ENCODE measurements at regions not wholly inside any gene's neighbourhood (a gene's known extent, or its start where the extent isn't known, plus 50 kb on each side); places are given as distances from the start of the nearest gene placed in this dataset.

DNA sequence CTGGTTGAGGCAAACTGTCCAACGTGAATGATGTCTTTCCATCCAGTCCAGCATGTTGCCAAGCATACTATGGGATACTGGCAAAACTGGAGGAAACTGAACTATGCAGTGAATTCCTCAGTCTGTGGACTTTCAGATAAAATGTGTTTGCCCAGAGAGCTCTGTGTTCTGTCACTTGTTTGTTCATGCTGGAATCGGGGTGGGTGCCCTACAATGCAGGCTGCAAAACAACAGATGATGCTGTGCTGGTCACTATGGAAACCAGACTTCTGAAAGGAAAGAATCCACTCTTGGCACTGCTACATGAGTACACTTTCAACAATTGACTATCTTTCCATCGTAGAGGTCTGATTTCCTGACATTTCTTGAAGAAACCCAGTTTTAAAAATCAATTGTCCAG lies 272.5 kb upstream of the ARHGEF26 start:
- TF ChIP-seq, protein P1, sequence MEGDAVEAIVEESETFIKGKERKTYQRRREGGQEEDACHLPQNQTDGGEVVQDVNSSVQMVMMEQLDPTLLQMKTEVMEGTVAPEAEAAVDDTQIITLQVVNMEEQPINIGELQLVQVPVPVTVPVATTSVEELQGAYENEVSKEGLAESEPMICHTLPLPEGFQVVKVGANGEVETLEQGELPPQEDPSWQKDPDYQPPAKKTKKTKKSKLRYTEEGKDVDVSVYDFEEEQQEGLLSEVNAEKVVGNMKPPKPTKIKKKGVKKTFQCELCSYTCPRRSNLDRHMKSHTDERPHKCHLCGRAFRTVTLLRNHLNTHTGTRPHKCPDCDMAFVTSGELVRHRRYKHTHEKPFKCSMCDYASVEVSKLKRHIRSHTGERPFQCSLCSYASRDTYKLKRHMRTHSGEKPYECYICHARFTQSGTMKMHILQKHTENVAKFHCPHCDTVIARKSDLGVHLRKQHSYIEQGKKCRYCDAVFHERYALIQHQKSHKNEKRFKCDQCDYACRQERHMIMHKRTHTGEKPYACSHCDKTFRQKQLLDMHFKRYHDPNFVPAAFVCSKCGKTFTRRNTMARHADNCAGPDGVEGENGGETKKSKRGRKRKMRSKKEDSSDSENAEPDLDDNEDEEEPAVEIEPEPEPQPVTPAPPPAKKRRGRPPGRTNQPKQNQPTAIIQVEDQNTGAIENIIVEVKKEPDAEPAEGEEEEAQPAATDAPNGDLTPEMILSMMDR (IDR thresholded peaks at IDR 0.05) = no peak
- Histone ChIP-seq H3K4me3 (replicated peaks in 1 of 3; ENCODE audit: low read depth in 2 of 3, low read length in 3 of 3) (no peak overlapping the region), H3K4me1 (ENCODE audit: control insufficient read depth in 1 of 2, insufficient read depth in 2 of 2, low read length in 2 of 2) (no peaks in the 10 kb centered on the region), H3K79me2 (ENCODE audit: insufficient read depth, low read length) (no peaks in the 10 kb centered on the region), H4K20me1 (ENCODE audit: insufficient read depth, low read length) (no peaks in the 10 kb centered on the region), H3K27me3 (ENCODE audit: control insufficient read depth in 2 of 2, insufficient read depth in 2 of 2, low read length in 2 of 2) (no peaks in the 10 kb centered on the region), H3K9me3 (replicated peaks in 1 of 2; ENCODE audit: control insufficient read depth in 1 of 2, insufficient read depth in 1 of 2, low read length in 2 of 2) (no peaks in the 10 kb centered on the region), H2AFZ (ENCODE audit: insufficient read depth, low read depth, low read length, poor library complexity, severe bottlenecking) (no peak overlapping the region), H3K4me2 (replicated peaks; ENCODE audit: extremely low read depth, low read length, poor library complexity, severe bottlenecking) (no peak overlapping the region), H3K27ac (ENCODE audit: low read depth in 1 of 2, low read length in 2 of 2) (no peak overlapping the region), H3K36me3 (replicated peaks in 1 of 2; ENCODE audit: control insufficient read depth in 1 of 2, insufficient read depth in 2 of 2, low read length in 2 of 2) (no peaks in the 10 kb centered on the region), H3K9ac (ENCODE audit: insufficient read depth, low read length, poor library complexity, severe bottlenecking) (no peak overlapping the region)
- H3K36me3 Mint-ChIP-seq = no peaks in the 10 kb centered on the region
- intact Hi-C loops (cut with micrococcal nuclease) = no loop called here
- no peaks in the 10 kb centered on the region for H3K4me1 Mint-ChIP-seq
- no peaks in the 10 kb centered on the region for H3K9me3 Mint-ChIP-seq
- no peak overlapping the region for H3K4me3 Mint-ChIP-seq
- 100% methylated on average over 1 of the region's 3 CpGs for WGBS (ENCODE audit: insufficient coverage)
- H3K27ac Mint-ChIP-seq = no peak overlapping the region
- peaks cover 0 to 2% (median 2%) of the 10 kb centered on the region in 3 donors for H3K27me3 Mint-ChIP-seq (ENCODE audit: low read depth in 3 of 3)
- DNase-seq = no peak

DNA sequence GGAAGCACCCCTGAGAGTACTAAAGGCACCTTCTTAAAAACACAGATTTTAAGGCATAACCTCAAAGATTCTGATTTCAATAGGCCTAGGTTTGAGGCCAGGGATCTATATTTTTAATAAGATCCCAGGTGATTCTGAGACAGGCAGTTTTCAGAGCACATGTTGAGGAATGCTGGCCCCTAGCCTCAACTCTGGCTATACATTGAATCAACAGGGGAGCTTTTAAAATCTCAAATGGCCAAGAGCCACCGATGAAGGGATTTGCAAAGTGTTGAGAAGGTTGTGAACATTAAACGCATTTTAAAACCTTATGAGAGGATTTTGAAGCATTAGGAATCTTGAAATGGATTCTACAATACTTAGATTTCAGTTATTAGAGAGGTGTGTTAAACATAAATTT lies 268.8 kb upstream of the ARHGEF26 start:
- TF ChIP-seq, protein P1 (IDR thresholded peaks at IDR 0.05) = no peak
- Mint-ChIP-seq H3K27me3 (ENCODE audit: low read depth in 3 of 3) (peaks cover 0 to 2% (median under 1%) of the 10 kb centered on the region in 3 donors), H3K27ac (no peak overlapping the region), H3K4me3 (no peak overlapping the region), H3K4me1 (no peaks in the 10 kb centered on the region), H3K9me3 (no peaks in the 10 kb centered on the region), H3K36me3 (no peaks in the 10 kb centered on the region)
- Histone ChIP-seq H2AFZ (ENCODE audit: insufficient read depth, low read depth, low read length, poor library complexity, severe bottlenecking) (no peak overlapping the region), H3K27ac (ENCODE audit: low read depth in 1 of 2, low read length in 2 of 2) (no peak overlapping the region), H3K79me2 (ENCODE audit: insufficient read depth, low read length) (no peaks in the 10 kb centered on the region), H4K20me1 (ENCODE audit: insufficient read depth, low read length) (no peaks in the 10 kb centered on the region), H3K36me3 (replicated peaks in 1 of 2; ENCODE audit: control insufficient read depth in 1 of 2, insufficient read depth in 2 of 2, low read length in 2 of 2) (no peaks in the 10 kb centered on the region), H3K9me3 (replicated peaks in 1 of 2; ENCODE audit: control insufficient read depth in 1 of 2, insufficient read depth in 1 of 2, low read length in 2 of 2) (no peaks in the 10 kb centered on the region), H3K27me3 (ENCODE audit: control insufficient read depth in 2 of 2, insufficient read depth in 2 of 2, low read length in 2 of 2) (no peaks in the 10 kb centered on the region), H3K4me2 (replicated peaks; ENCODE audit: extremely low read depth, low read length, poor library complexity, severe bottlenecking) (no peak overlapping the region), H3K4me1 (ENCODE audit: control insufficient read depth in 1 of 2, insufficient read depth in 2 of 2, low read length in 2 of 2) (no peaks in the 10 kb centered on the region), H3K4me3 (replicated peaks in 1 of 3; ENCODE audit: low read depth in 2 of 3, low read length in 3 of 3) (no peak overlapping the region), H3K9ac (ENCODE audit: insufficient read depth, low read length, poor library complexity, severe bottlenecking) (no peak overlapping the region)
- no peak for DNase-seq
- no CpG with 5 or more reads among the region's 2 CpGs for WGBS (ENCODE audit: insufficient coverage)
- intact Hi-C loops (cut with micrococcal nuclease) = no loop called here

All from CD14-positive monocyte (primary cell).